H9 (cell line): ENCODE measurements at regions not wholly inside any gene's neighbourhood (a gene's known extent, or its start where the extent isn't known, plus 50 kb on each side); places are given as distances from the start of the nearest gene placed in this dataset.

Experiments
- DNase-seq: peaks from one replicate; pipeline ENCODE4 v3.0.0-alpha.2; 2017
- H2AFZ ChIP-seq: one replicate; pipeline ENCODE4 v1.6.1; 2013; ENCODE audit warnings: mild to moderate bottlenecking, low read length, control low read depth, moderate library complexity
- H2AK5ac ChIP-seq: 2 replicates; pipeline ENCODE4 v1.6.1; 2013; ENCODE audit warnings: low read length, control low read depth, mixed read lengths; ENCODE audit not compliant: insufficient read length
- H2BK120ac ChIP-seq: one replicate; pipeline ENCODE4 v1.6.1; 2013; ENCODE audit warnings: low read depth, mild to moderate bottlenecking, low read length, control low read depth, inconsistent platforms; ENCODE audit not compliant: poor library complexity, severe bottlenecking
- H2BK12ac ChIP-seq: 2 replicates; pipeline ENCODE4 v1.6.1; 2013; ENCODE audit warnings: low read length, control low read depth, mixed read lengths, low read depth; ENCODE audit not compliant: insufficient read length
- H2BK15ac ChIP-seq: 2 replicates; pipeline ENCODE4 v1.6.1; 2013; ENCODE audit warnings: low read depth, low read length, control low read depth
- H2BK20ac ChIP-seq: one replicate; pipeline ENCODE4 v1.6.1; 2013; ENCODE audit warnings: low read depth, mild to moderate bottlenecking, low read length, control low read depth, inconsistent platforms; ENCODE audit not compliant: poor library complexity, severe bottlenecking
- H2BK5ac ChIP-seq: 2 replicates; pipeline ENCODE4 v1.6.1; 2013; ENCODE audit warnings: low read length, control low read depth, mixed read lengths; ENCODE audit not compliant: insufficient read length
- H3K14ac ChIP-seq: 2 replicates; pipeline ENCODE4 v1.6.1; 2013; ENCODE audit warnings: low read length, control low read depth; ENCODE audit not compliant: insufficient read depth
- H3K18ac ChIP-seq: 2 replicates; pipeline ENCODE4 v1.6.1; 2013; ENCODE audit warnings: low read depth, mild to moderate bottlenecking, mixed read lengths, low read length, control low read depth; ENCODE audit not compliant: insufficient read length
- H3K23ac ChIP-seq: 2 replicates; pipeline ENCODE4 v1.6.1; 2013; ENCODE audit warnings: low read length, control low read depth, mixed read lengths, low read depth; ENCODE audit not compliant: insufficient read length
- H3K23me2 ChIP-seq: 2 replicates; pipeline ENCODE4 v1.6.1; 2013; ENCODE audit warnings: low read depth, mild to moderate bottlenecking, mixed read lengths, low read length, control low read depth; ENCODE audit not compliant: insufficient read length, poor library complexity, severe bottlenecking
- H3K27ac ChIP-seq: 2 replicates; pipeline ENCODE4 v1.5.1; 2013; ENCODE audit warnings: low read length, control low read depth, mixed read lengths, low read depth; ENCODE audit not compliant: insufficient read length
- H3K27me3 ChIP-seq: 2 replicates; pipeline ENCODE4 v1.6.1; 2013; ENCODE audit warnings: low read length, control low read depth, inconsistent platforms; ENCODE audit not compliant: insufficient read depth
- H3K4ac ChIP-seq: 2 replicates; pipeline ENCODE4 v1.6.1; 2013; ENCODE audit warnings: low read depth, mild to moderate bottlenecking, control low read depth, inconsistent platforms, low read length, moderate library complexity
- H3K4me1 ChIP-seq: 2 replicates; pipeline ENCODE4 v1.6.1; 2013; ENCODE audit warnings: low read length, control low read depth, inconsistent platforms; ENCODE audit not compliant: insufficient read depth
- H3K4me2 ChIP-seq: 2 replicates; pipeline ENCODE4 v1.6.1; 2013; ENCODE audit warnings: low read length, control low read depth, mixed read lengths; ENCODE audit not compliant: insufficient read length, insufficient read depth
- H3K56ac ChIP-seq: 2 replicates; pipeline ENCODE4 v1.6.1; 2013; ENCODE audit warnings: low read depth, mild to moderate bottlenecking, mixed read lengths, low read length, control low read depth; ENCODE audit not compliant: insufficient read length
- H3K79me1 ChIP-seq: 2 replicates; pipeline ENCODE4 v1.6.1; 2013; ENCODE audit warnings: low read depth, mild to moderate bottlenecking, moderate library complexity, low read length, control low read depth, inconsistent platforms; ENCODE audit not compliant: insufficient read depth, poor library complexity, severe bottlenecking
- H3K79me2 ChIP-seq: 2 replicates; pipeline ENCODE4 v1.6.1; 2013; ENCODE audit warnings: low read length, control low read depth, inconsistent platforms; ENCODE audit not compliant: insufficient read depth
- H3K9ac ChIP-seq: 2 replicates; pipeline ENCODE4 v1.6.1; 2013; ENCODE audit warnings: low read length, control low read depth, mixed read lengths; ENCODE audit not compliant: insufficient read length; ENCODE audit errors: extremely low read depth
- H3K9me3 ChIP-seq: one replicate; pipeline ENCODE4 v1.6.1; 2013; ENCODE audit warnings: low read depth, low read length, inconsistent platforms; ENCODE audit not compliant: control insufficient read depth
- H3T11ph ChIP-seq: one replicate; pipeline ENCODE4 v1.6.1; 2013; ENCODE audit warnings: mild to moderate bottlenecking, low read length, control low read depth, inconsistent platforms
- H4K20me1 ChIP-seq: one replicate; pipeline ENCODE4 v1.6.1; 2013; ENCODE audit not compliant: control insufficient read depth, insufficient read length, insufficient read depth
- H4K5ac ChIP-seq: 2 replicates; pipeline ENCODE4 v1.6.1; 2013; ENCODE audit warnings: low read depth, mild to moderate bottlenecking, mixed read lengths, low read length, control low read depth; ENCODE audit not compliant: insufficient read length
- H4K8ac ChIP-seq: replicated peaks from 2 replicates; pipeline ENCODE4 v1.6.1; 2013; ENCODE audit warnings: low read length, control low read depth, mixed read lengths, low read depth; ENCODE audit not compliant: insufficient read length
- H4K91ac ChIP-seq: 2 replicates; pipeline ENCODE4 v1.6.1; 2013; ENCODE audit warnings: low read depth, mild to moderate bottlenecking, moderate library complexity, mixed read lengths, low read length, control low read depth; ENCODE audit not compliant: insufficient read length
- H3K27ac Mint-ChIP-seq, 3 experiments: 2 replicates in 2 of 3; 3 replicates in 1 of 3; pipeline ENCODE4 v1.8.0; 2020 to 2021; ENCODE audit warnings: mixed read lengths in 3 of 3, mild to moderate bottlenecking in 1 of 3, moderate library complexity in 1 of 3
- H3K27me3 Mint-ChIP-seq: 2 replicates; pipeline ENCODE4 v1.8.0; 2021; ENCODE audit warnings: low read depth, mild to moderate bottlenecking, moderate library complexity, mixed read lengths
- H3K36me3 Mint-ChIP-seq, 3 experiments: 2 replicates in 2 of 3; 3 replicates in 1 of 3; pipeline ENCODE4 v1.8.0; 2020 to 2021; ENCODE audit warnings: low read depth in 3 of 3, mixed read lengths in 3 of 3; ENCODE audit not compliant: insufficient read depth in 1 of 3
- H3K4me1 Mint-ChIP-seq, 2 experiments: 2 replicates each; pipeline ENCODE4 v1.8.0; 2020; ENCODE audit warnings: mixed read lengths in 2 of 2
- H3K4me3 Mint-ChIP-seq, 2 experiments: 2 replicates in 1 of 2; 3 replicates in 1 of 2; pipeline ENCODE4 v1.8.0; 2020 to 2021; ENCODE audit warnings: mild to moderate bottlenecking in 2 of 2, mixed read lengths in 2 of 2, moderate library complexity in 1 of 2
- H3K9me3 Mint-ChIP-seq, 2 experiments: 2 replicates in 1 of 2; 3 replicates in 1 of 2; pipeline ENCODE4 v1.8.0; 2020; ENCODE audit warnings: mild to moderate bottlenecking in 2 of 2, mixed read lengths in 2 of 2, moderate library complexity in 1 of 2
- WGBS: extraction: QIAGEN DNeasy Blood & Tissue Kit; methylation state at CpG from one replicate; pipeline ENCODE4 v1.1.7; 2013; ENCODE audit warnings: missing lambda C conversion rate, low lambda C conversion rate, mixed read lengths; ENCODE audit not compliant: insufficient read length; ENCODE audit errors: extremely low coverage; 5-methylcytosine and 5-hydroxymethylcytosine counted together
- TF ChIP-seq, protein P1 (sequence below): fragments of 200-600 bp; sonication (generic); conservative IDR thresholded peaks from 3 replicates; pipeline ENCODE4 v1.8.0; 2021; ENCODE audit warnings: antibody characterized with exemption, mild to moderate bottlenecking

DNA sequence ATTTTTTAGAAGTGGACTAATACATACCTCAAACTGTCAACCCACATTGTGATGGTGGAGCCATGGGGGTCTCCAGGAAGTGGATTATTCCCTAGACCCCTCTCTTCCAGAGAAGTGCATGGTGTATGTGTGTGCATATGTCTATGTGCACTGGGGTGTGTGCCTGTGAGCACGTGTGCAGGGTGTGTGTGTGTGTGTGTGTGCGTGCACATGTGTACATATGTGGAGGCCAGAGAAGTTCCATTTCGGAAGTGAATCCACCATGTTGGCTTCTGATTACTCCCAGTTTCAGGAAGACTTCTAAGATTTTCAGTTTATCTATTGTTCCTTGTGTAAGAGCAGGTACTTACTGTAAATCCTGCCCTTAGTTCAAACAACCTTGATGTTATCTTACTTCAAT is 208.5 kb upstream of the SULF2 start:
- no peak overlapping the region for H2AK5ac ChIP-seq
- H3T11ph ChIP-seq = no peak overlapping the region
- H3K4me2 ChIP-seq = no peak overlapping the region
- no peak overlapping the region for H3K18ac ChIP-seq
- H2BK20ac ChIP-seq = no peak overlapping the region
- H3K56ac ChIP-seq = no peak overlapping the region
- H3K4me1 ChIP-seq = no peaks in the 10 kb centered on the region; the same call in 1 of the 2 replicates
- no peaks in the 10 kb centered on the region for H3K79me2 ChIP-seq
- DNase-seq = no peak
- H4K20me1 ChIP-seq = no peaks in the 10 kb centered on the region
- H3K27me3 ChIP-seq = no peaks in the 10 kb centered on the region
- H3K79me1 ChIP-seq = no peaks in the 10 kb centered on the region
- H3K23ac ChIP-seq = no peak overlapping the region
- no CpG with 5 or more reads among the region's 3 CpGs for WGBS
- peaks cover 11 to 32% (median 17%) of the 10 kb centered on the region in 3 experiments for H3K36me3 Mint-ChIP-seq
- no peak overlapping the region for H2BK15ac ChIP-seq
- H3K9me3 ChIP-seq = peaks cover 14% of the 10 kb centered on the region
- no peak overlapping the region for H4K5ac ChIP-seq
- H3K14ac ChIP-seq = no peak overlapping the region
- no peak overlapping the region for H2BK120ac ChIP-seq
- no peak overlapping the region for H4K8ac ChIP-seq
- H4K91ac ChIP-seq = no peak overlapping the region
- no peak overlapping the region for H2BK12ac ChIP-seq
- H3K9me3 Mint-ChIP-seq = peaks cover 22 to 27% of the 10 kb centered on the region in 2 experiments
- H3K9ac ChIP-seq = no peak overlapping the region
- H3K27ac ChIP-seq = no peak overlapping the region
- peaks cover 31 to 41% of the 10 kb centered on the region in 2 experiments for H3K4me1 Mint-ChIP-seq
- peaks cover 2% of the 10 kb centered on the region; the same call in 1 of the 2 replicates for H3K27me3 Mint-ChIP-seq
- no peak overlapping the region for H2AFZ ChIP-seq
- H3K4me3 Mint-ChIP-seq = no peak overlapping the region
- H3K4ac ChIP-seq = no peak overlapping the region
- no peak overlapping the region for H3K27ac Mint-ChIP-seq
- TF ChIP-seq, protein P1, sequence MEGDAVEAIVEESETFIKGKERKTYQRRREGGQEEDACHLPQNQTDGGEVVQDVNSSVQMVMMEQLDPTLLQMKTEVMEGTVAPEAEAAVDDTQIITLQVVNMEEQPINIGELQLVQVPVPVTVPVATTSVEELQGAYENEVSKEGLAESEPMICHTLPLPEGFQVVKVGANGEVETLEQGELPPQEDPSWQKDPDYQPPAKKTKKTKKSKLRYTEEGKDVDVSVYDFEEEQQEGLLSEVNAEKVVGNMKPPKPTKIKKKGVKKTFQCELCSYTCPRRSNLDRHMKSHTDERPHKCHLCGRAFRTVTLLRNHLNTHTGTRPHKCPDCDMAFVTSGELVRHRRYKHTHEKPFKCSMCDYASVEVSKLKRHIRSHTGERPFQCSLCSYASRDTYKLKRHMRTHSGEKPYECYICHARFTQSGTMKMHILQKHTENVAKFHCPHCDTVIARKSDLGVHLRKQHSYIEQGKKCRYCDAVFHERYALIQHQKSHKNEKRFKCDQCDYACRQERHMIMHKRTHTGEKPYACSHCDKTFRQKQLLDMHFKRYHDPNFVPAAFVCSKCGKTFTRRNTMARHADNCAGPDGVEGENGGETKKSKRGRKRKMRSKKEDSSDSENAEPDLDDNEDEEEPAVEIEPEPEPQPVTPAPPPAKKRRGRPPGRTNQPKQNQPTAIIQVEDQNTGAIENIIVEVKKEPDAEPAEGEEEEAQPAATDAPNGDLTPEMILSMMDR = no peak
- H3K23me2 ChIP-seq = no peaks in the 10 kb centered on the region
- no peak overlapping the region for H2BK5ac ChIP-seq
